Fibroblast of peridontal ligament (primary cell): ENCODE measurements at regions not wholly inside any gene's neighbourhood (a gene's known extent, or its start where the extent isn't known, plus 50 kb on each side); places are given as distances from the start of the nearest gene placed in this dataset.
"Not testable (repeated sequence)": the region's sequence is repeated elsewhere in the genome, so short reads cannot be mapped to it uniquely, and the experiment has no call there.

ENCODE experiments used
- DNase-seq: peaks from one replicate; pipeline ENCODE4 v3.0.0-alpha.2; 2010; ENCODE audit errors: extremely low read depth

GRCh38 chr3:66842761-66843464 lies 155.2 kb upstream of the KBTBD8 start:
- DNase-seq: not testable (repeated sequence)

GRCh38 chr3:66851894-66852613 lies 146.1 kb upstream of the KBTBD8 start:
- no peak for DNase-seq

- DNase-seq: no peak
These were observed 143.4 kb upstream of the KBTBD8 start for GRCh38 chr3:66854601-66855151.

GRCh38 chr3:66856533-66856932 lies 141.6 kb upstream of the KBTBD8 start:
- DNase-seq: no peak

- DNase-seq: no peak
These were observed 139.3 kb upstream of the KBTBD8 start for GRCh38 chr3:66858656-66859381.

- no peak for DNase-seq
These were observed 137.3 kb upstream of the KBTBD8 start for GRCh38 chr3:66860771-66861170.

- DNase-seq: no peak
These were observed 134.6 kb upstream of the KBTBD8 start for GRCh38 chr3:66863205-66864111.

GRCh38 chr3:66884659-66885058 lies 113.4 kb upstream of the KBTBD8 start:
- no peak for DNase-seq

GRCh38 chr3:66885326-66886000 lies 112.6 kb upstream of the KBTBD8 start:
- DNase-seq: no peak

- DNase-seq: no peak
These were observed 108.2 kb upstream of the KBTBD8 start for GRCh38 chr3:66889750-66890494.

GRCh38 chr3:66898155-66898554 lies 100.0 kb upstream of the KBTBD8 start:
- DNase-seq: no peak

- DNase-seq: no peak
These were observed 93.8 kb upstream of the KBTBD8 start for GRCh38 chr3:66904336-66904735.

GRCh38 chr3:66904831-66905493 lies 93.1 kb upstream of the KBTBD8 start:
- peak; percentile 29 for DNase-seq

- no peak for DNase-seq
These were observed 91.0 kb upstream of the KBTBD8 start for GRCh38 chr3:66907136-66907535.

- DNase-seq: no peak
These were observed 87.6 kb upstream of the KBTBD8 start for GRCh38 chr3:66910266-66911055.

- DNase-seq: no peak
These were observed 85.8 kb upstream of the KBTBD8 start for GRCh38 chr3:66912306-66912705.

- DNase-seq: no peak
These were observed 76.0 kb upstream of the KBTBD8 start for GRCh38 chr3:66922058-66922457.

- no peak for DNase-seq
These were observed 74.1 kb upstream of the KBTBD8 start for GRCh38 chr3:66923969-66924368.

GRCh38 chr3:66928252-66928651 lies 69.9 kb upstream of the KBTBD8 start:
- DNase-seq: no peak
